T-helper 22 cell (primary cell): ENCODE measurements at regions not wholly inside any gene's neighbourhood (a gene's known extent, or its start where the extent isn't known, plus 50 kb on each side); places are given as distances from the start of the nearest gene placed in this dataset.
"Not testable (repeated sequence)": the region's sequence is repeated elsewhere in the genome, so short reads cannot be mapped to it uniquely, and the experiment has no call there.

Experiments used
- DNase-seq: peaks from one replicate; pipeline ENCODE4 v3.0.0-alpha.2; 2020; ENCODE audit warnings: low read depth

DNA sequence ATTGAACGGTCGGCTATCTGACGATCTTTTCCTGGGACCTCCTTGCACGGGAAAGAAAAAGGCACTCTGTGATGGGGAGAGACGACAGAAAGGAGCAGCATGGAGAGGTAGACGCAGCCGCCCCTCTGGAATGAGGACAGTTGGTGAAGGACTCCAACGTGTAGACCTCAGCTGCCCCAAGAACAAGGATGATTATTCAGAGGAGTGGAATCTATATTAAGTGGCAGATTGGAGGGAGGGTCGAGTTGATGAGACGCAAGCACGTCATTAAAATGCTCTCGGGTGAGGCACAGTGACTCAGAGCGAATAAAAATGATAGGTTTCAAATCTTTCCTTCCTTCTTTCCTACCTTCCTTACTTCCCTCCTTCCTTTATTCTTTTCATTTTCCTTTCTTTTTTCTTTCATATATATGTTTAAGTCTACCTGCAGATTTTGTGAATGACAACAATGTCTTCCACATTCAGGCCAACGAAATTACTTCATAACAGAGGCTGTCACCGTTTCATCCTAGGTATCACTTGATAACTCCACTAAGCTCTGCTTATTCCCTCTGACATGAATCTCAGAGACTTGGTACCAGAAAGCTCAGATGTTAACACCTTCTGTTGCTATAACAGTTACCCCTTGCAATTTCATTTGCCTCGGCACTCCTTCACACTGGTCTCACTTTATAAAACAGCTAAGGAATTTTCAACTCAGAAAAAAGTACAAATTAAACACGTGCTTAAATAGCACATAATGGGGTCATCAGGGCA lies 110.0 kb upstream of the PPARGC1A start:
- DNase-seq = no peak

DNA sequence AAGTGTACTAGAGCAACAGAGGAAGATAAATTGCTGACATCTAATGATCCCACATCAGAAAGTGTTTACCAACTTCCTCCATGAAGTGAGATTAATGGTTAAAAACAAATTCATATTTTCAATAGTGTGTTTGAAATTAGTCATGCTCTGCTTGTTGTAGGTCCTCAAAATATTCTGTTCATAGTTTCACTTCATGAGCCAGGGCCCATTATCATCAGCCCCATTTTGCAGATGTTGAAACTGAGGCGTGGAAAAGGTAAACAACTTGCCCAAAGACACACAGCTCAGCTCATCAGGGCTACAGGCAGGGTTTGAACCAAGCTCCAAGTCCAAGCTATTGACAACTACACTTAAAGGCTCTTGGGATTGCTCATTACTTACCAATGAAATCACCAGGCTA lies 103.5 kb upstream of the PPARGC1A start:
- DNase-seq = no peak

DNA sequence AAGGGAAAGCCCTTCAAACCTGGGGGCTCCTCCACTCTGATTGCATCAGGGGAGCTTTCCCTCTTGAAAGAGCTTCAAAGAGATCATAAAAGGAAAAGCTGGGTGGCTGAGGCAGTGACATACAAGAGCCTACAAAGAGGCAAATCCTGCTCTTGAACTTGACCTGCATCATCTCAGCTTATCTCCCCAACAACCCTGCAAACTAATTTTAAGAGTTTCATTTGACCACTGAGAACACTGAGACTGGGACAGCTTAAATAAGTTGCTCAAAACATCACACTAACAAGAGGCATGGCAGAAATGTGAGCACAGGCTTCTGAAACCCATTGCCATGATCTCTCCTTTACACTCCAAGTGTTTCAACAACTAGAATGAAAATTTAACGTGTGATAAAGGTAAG lies 101.6 kb upstream of the PPARGC1A start:
- DNase-seq = no peak

DNA sequence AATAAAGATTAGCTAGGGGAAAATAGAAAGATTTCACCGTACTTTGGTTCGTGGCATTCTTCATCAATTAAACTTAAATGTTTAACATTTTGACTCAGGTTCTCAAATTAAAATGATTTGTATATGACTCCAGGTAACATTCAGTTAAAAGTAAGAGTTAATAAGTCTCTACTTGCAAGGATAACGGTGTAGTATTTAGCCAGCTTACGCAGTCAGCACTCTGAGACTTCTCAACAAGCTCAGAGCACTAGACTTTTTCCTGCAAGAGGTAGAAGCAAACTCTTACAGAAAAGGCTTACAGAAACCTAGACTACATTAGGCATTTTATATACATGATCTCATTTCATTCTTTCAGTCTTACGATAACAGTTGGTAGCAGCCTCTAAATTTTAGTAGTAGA lies 96.4 kb upstream of the PPARGC1A start:
- DNase-seq = no peak

DNA sequence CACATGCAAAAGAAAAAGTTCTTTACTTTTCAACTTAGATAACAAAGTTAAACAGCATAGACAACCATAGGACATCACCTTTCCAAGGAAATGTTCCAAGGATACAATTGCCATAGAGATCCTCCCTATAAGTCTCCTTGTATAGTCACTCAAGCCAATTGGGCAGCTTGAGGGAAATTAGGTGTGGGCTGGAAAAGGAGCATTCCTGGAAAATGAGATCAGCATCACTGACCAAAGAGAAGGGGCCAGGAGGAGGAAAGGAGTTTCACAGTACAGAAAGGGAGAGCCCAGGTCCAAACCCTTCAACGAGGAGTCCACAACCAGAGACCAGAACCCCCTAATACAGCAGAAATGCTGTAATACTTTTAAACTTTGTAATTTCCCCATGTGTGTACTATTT lies 91.5 kb upstream of the PPARGC1A start:
- no peak for DNase-seq

DNA sequence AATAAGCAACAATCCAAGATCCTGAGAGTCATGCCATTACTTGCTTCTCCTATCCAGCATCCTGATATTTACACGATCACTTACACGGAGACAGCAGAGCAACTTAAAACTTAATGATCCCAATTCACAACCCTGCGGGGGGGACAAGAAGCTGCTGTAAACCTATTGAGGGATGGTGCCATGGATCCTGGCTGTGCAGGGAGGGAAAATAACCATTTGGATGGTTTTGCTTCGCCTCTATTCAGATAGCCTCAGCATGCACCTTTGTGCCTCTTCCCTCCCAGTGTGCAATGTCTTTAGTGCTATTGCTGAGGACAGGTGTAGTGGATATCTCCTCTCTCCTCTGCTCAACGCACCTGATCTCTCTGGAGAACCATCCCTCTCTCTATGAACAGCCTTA lies 89.7 kb upstream of the PPARGC1A start:
- DNase-seq = no peak

DNA sequence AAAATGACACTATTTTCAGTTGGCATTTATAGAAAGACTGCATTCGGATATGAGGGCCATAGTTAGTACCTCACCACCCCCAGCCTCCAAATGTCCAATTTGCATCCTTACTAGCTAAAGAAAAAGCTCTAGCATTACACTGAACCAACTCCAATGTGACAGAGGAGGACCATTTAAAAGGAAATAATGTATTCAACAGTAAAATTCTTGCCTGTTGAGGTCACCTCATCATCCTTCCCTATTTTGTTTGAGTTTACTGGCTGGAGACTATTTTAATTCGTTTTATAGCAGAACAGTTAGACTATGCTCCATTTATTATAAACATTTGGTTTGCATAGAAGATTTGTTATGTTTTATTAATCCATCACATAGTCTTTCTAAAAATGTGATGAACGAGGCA lies 88.2 kb upstream of the PPARGC1A start:
- no peak for DNase-seq

DNA sequence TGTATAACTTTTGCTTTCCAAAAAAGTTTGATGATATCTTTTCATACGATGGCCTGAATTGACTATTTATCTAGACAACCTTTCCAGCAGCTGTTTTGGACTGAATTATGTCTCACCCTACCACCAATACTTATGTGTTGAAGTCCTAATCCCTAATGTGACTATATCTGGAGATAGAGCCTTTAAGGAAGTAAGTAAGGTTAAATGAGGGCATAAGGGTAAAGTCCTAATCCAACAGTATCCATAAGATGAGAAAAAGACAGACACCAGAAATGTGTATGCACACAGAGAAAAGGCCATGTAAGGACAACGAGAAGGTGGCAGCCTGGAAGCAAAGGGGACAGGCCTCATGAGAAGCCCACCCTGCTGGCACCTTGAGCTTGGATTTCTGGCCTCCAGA lies 86.6 kb upstream of the PPARGC1A start:
- no peak for DNase-seq

DNA sequence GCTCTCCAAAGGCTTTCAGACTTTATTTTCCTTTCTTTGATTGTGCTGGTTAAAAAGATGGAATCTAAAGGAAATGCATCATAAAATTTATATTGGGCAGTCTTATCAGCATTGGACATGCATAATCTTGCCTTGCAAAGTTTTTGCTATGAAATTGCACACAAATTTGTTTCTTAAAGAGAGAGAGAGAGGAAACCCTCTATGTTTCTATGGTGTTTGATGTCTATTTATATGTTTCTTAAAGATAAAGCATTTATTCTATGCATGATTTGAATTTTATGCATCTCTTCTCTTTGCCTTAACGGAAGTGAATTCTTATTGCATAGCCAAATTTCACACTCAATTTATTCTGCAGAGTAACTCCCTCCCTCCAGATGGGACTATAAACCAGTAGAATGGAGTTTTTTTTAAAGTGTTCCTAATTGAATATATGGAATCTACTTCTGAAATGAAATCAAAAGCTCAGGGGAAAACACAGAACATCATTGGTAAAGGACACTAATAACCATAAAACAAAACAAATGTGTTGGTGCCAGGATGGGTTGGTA lies 83.5 kb upstream of the PPARGC1A start:
- DNase-seq = no peak

DNA sequence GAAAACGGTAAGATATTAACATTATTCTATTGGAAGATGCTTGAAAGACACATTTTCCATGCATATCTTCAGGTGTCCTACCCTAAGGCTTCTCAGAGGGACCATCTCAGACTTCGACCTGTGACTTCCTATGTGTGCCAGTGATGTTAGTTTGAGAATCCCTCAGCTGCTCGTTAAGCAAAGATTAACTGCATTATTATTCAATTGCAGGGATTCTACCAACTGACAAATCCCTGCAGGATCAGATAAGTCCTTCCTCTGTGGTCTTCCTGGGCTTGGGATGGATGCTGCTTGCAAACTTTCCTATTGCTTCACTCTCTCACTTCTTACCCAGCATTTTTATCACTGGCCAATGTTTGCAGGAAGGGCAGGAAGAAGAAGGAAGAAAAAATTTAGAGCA lies 83.0 kb upstream of the PPARGC1A start:
- no peak for DNase-seq

DNA sequence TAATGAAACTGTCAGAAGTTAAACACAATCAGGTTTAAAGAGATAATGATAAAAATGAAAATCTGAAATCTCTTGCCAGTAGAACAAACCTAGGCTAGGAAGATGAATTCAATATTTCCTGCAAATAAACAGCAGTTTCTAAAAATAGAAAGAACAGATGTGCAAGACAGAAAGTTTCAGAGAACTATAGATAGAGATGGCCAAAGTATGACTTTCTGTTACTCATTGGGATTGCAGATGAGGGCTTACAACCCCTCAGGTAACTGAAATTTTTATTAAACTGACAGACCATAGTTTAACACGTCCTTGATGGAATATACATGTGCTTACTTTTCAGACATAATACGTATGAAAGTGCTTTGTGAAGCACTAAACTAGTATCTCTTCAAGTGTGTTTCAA lies 82.3 kb upstream of the PPARGC1A start:
- no peak for DNase-seq

DNA sequence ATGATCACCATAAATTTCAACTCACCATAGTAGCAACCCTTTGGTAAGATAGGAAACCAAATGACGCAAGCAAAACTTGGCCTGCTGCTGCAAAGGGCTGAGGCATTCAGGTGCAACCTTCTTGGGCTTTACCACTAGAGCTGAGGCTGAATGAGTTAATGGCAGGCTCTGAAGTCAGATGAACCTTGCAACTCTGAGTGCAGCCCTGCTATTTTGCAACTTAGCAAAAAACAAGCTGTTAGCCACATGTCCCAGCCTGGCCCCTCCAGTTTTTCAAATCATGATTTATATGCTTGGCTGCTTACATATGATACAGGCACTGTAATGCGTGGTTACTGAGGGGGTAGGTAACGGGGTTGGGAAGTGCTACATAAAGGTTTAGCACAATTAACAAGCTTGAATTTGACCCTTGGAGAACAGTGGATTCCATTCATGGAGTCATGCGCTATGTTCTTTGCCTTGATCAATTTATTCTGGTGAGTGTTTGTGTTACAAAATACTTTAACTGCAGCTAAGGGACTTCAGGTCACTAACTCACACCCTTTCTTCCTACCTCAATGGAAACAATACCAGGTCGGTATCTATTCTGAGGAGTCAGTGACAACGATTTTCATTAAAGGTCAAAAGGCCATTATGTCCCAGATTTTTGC lies 80.5 kb upstream of the PPARGC1A start:
- DNase-seq = no peak

DNA sequence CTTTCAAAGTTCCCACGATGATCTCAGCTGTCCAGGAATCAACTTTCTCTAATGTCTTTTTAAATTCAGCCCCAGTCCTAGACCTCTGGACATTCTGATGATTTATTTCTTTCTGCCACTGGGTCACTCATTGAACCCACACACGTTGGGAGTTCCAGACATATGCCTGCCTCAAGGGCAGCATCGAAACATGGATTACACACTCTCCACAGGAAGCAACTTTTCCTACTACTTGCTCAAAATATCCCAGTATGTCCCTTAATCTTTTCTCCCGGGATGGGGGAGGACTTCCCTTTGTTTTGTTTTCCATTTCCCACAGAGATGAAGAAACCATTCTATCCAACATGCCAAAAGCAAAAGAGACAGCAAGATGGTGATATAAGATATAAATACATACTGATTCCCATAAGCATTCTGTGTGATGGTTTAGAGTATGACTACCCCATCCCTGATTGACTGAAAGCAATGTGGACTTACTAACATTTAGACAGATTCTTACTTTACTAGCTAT lies 79.8 kb upstream of the PPARGC1A start:
- DNase-seq = no peak

DNA sequence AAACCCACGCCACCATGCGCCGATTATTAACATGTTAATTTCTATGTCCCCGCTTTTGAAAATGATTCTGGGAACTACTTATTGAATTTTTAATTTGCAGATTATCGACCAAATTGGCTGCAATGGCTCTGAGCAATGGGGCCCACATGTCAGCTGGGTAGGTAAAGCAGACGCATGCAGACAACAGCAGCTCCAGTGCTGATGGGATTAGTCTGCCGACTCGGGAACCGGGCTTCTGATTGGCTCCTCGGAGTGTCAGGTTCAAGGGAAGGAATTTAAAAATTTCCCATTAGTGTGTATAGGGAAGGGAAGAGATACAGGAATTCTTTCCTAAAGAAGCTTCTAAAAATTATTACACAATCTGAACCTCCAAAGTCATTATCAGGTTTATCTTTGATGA lies 77.4 kb upstream of the PPARGC1A start:
- DNase-seq = no peak

DNA sequence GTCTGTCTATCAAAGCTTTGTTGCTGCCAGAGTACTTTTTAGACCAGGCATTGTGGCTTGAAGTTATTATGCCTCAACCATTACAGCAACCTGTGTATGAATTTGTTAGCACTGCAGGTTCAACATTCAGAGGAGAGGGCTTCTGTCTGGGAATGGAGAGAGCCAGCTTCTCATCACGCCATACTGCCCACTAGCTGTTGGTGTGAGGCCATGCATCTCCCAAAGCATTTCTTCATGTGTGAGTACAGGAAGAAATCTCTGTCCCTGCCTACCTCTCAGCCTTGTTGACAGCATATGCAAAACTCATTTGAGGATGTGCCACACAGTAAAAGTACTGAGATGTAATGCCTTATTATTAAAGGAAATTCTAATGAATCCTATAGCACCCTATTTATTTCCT lies 76.9 kb upstream of the PPARGC1A start:
- no peak for DNase-seq

DNA sequence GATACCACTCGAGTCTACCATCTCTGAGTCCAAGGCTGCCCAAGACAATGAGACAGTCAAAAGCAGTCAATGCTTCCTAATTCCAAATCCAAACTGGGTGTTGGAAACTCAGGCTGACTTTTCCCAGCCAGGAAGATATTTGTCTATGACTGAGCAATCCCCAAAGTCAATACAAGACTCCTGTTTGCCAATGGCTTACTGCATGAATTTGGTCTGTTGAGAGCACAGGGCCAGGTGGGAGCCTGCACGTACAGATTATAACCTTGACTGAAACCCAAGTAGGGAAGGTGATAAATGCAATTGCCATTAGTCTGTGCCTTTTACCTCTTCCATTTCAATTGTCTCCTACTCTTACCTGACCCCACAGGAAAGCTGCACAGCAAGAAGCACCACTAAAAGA lies 72.6 kb upstream of the PPARGC1A start:
- no peak for DNase-seq

DNA sequence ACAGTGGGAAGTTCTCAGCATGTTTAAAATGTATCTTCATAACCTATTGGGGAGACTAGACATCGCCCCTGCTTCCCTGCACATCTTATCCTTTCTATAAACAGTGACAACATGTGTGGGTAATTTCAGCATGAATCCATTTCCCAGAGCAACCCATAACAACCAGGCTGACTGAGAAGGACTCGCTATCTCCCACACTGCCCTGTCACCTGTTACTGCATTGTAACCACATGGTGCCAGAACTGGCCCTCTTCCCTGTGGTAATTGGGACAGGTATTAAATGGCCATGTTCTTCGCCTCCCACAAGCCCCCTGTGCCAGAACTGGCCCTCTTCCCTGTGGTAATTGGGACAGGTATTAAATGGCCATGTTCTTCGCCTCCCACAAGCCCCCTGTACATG lies 71.5 kb upstream of the PPARGC1A start:
- DNase-seq = not testable (repeated sequence)

DNA sequence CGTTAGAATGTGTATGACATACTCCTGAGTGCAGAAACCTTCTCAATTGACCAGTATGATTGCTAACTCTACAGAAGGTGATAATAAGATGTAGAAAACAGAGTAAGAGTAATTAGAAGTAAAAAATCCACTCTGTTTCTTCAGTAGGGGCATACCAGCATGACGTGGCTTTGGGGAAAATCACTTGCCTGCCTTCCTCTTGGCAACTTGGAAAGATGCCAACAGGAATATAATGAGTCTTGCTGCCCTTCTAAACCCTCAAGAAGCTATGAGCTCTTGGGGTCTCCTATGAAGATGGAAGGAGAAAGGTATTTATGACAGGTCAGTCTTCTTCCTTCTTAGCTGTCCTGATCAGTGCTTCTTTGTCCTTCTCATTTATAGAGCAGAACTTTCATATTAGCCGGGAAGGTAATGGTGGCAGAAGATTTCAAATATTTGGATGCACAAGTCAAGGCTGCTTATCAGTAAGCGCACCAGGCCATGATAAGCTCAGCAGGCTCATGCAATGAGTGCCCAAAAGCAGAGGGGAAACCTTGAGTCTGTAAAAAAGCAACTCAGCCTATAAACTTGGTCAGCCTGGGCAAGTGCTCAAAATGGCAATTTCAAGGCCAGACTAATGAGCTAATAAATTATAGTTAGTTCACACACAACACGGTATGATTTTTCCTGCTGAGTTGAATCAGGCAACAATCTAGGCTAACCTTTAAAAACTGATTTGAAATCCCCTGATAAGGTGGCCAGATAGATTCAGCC lies 69.7 kb upstream of the PPARGC1A start:
- DNase-seq = no peak

DNA sequence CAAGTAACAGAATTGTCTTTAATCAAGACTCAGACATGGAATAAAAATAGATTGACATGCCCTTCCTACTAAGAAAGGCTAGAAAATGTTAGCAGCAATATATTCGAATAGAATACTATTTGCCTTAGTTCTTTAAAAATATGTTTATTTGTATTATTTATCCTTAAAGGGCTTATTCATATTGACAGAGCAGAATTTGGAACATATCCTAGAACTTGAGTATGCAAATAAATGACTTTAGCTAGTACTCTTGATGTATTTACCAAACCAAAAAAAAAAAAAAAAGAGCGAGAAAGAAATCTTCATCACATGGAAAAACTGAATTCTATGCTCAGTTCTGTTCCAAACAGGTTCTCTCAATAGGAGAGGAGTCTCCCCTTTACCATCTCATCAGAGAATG lies 68.9 kb upstream of the PPARGC1A start:
- DNase-seq = no peak

DNA sequence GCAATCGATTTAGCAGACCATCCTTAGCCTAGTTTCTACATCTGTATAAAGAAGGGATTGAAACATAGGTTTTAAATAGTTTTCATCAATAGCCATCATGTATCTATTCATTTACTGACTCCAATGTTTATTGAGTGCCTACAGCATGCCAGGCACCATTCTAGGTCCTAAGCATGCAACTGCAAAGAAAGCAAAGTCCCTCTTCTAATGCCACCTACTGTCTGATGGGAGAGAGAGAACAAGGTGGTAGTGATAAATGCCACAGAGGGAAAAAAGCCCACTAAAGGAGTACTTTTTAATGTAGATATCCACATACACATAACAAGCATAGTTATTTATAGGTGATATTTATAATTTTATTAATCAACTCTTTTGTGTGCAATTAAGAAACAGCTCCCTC lies 67.6 kb upstream of the PPARGC1A start:
- no peak for DNase-seq

DNA sequence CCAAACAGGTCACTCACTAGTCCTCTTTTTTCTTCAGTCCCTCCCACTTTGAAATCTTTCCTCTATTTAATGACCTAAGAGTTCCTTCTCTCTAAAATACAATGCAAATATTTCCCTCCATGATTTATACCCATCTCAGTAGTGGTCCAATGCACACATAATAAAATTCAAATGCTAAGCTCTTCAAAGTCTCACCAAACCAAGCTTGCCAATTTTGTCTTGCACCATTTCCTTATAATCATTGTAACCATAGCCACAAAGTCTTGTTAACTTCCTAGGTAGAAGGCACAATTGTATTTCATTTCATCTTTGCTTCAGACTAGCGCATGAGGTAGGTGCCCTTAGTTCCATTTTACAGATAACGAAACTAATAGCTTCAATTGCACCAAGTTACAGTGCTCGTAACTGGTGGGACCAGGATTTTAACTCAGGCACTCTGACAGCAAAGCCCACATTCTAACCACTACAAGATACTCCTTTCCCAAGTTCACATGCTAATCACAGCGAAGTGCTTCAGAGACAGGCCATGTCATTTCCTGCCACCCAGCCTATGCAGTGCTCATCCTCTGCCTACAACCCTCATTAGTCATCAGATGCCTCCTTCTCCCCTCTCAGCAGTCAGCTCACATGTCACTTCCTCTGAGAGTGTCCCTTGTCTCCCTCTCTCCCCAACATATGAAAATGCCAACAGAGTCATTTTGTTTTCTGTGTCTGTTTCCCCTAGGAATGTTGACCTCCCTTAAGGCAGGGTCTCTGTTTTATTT lies 66.9 kb upstream of the PPARGC1A start:
- DNase-seq = no peak

DNA sequence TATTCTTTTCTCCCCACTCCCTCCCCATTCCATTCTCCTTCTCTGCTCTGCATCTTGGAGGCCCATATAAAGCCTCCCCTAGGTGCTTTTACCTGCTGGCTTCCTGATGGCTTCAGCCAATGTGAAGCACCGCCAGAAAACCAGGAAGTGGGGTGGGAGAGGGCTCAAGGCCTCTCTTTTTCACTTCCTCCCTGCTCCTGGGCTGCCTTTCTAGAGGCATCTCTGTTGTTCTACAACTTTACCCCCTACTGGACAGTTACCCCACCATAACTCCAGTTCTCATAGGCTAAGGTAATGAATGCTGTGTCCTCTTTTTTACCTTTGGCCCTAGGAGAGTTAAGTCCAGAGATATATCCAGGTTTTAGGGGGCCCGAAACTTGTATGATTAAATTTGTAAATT lies 62.4 kb upstream of the PPARGC1A start:
- no peak for DNase-seq
